Left ventricle myocardium inferior (tissue), 1 donor: ENCODE measurements at regions not wholly inside any gene's neighbourhood (a gene's known extent, or its start where the extent isn't known, plus 50 kb on each side); places are given as distances from the start of the nearest gene placed in this dataset.

Experiments used
- DNase-seq: peaks from one replicate; pipeline ENCODE4 v3.0.0-alpha.2; 2020
- H3K27ac ChIP-seq: fragments of 200-600 bp; replicated peaks from 2 replicates; pipeline ENCODE4 v1.8.0; 2021
- H3K27me3 ChIP-seq: fragments of 200-600 bp; 2 replicates; pipeline ENCODE4 v1.8.0; 2021; ENCODE audit warnings: low read depth
- H3K36me3 ChIP-seq: fragments of 200-600 bp; 2 replicates; pipeline ENCODE4 v1.8.0; 2021
- H3K4me1 ChIP-seq: fragments of 200-600 bp; 2 replicates; pipeline ENCODE4 v1.8.0; 2021
- H3K4me3 ChIP-seq: fragments of 200-600 bp; 2 replicates; pipeline ENCODE4 v1.8.0; 2021; ENCODE audit warnings: mild to moderate bottlenecking, moderate library complexity
- H3K9me3 ChIP-seq: fragments of 200-600 bp; replicated peaks from 2 replicates; pipeline ENCODE4 v1.8.0; 2021
- intact Hi-C: fragments of 100-400 bp; cut with micrococcal nuclease; formaldehyde crosslinking; loops from one replicate; pipeline ENCODE4 v1.11.0; 2022
- TF ChIP-seq, protein P1 (sequence below): fragments of 200-600 bp; IDR thresholded peaks from 2 replicates; pipeline ENCODE4 v1.8.0; 2021; ENCODE audit warnings: antibody characterized with exemption, mild to moderate bottlenecking, borderline replicate concordance
- donor health status: DM: no; HTN: yes; CAD: no; lungs with severe emphysema.

DNA sequence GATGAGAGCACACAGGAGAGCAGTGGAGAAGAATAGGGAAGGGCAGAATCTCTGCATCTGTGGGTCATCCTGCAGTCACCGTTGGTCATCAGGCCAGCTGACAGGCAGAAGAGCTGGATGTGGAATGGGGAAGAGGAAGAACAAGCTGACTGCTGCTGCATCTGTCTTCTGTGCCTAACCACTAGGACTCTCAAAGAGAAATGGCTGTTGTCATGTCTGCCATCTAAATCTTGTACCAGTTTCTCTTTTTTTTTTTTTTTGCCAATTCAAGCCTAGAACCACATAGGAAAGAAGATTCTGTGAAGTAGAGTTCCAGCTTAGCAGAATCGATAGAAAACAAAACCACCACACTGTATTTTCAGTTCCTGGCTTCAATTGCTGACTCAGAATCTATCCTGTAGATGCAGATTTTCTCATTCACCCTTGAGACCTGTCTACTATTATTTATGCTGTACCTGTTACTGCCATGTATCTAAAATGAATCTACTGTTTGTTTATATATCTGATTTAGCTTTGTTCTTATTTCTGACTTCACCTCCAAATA lies 421.9 kb upstream of the PRICKLE1 start:
- no peak overlapping the region for H3K27ac ChIP-seq
- H3K36me3 ChIP-seq, result no peaks in the 10 kb centered on the region
- no peak overlapping the region for H3K4me3 ChIP-seq
- DNase-seq, result no peak
- TF ChIP-seq, protein P1, sequence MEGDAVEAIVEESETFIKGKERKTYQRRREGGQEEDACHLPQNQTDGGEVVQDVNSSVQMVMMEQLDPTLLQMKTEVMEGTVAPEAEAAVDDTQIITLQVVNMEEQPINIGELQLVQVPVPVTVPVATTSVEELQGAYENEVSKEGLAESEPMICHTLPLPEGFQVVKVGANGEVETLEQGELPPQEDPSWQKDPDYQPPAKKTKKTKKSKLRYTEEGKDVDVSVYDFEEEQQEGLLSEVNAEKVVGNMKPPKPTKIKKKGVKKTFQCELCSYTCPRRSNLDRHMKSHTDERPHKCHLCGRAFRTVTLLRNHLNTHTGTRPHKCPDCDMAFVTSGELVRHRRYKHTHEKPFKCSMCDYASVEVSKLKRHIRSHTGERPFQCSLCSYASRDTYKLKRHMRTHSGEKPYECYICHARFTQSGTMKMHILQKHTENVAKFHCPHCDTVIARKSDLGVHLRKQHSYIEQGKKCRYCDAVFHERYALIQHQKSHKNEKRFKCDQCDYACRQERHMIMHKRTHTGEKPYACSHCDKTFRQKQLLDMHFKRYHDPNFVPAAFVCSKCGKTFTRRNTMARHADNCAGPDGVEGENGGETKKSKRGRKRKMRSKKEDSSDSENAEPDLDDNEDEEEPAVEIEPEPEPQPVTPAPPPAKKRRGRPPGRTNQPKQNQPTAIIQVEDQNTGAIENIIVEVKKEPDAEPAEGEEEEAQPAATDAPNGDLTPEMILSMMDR, result no peak
- H3K9me3 ChIP-seq, result peaks cover 7% of the 10 kb centered on the region
- no peaks in the 10 kb centered on the region for H3K27me3 ChIP-seq
- intact Hi-C loops, result no loop called here
- H3K4me1 ChIP-seq, result peaks cover 12% of the 10 kb centered on the region

DNA sequence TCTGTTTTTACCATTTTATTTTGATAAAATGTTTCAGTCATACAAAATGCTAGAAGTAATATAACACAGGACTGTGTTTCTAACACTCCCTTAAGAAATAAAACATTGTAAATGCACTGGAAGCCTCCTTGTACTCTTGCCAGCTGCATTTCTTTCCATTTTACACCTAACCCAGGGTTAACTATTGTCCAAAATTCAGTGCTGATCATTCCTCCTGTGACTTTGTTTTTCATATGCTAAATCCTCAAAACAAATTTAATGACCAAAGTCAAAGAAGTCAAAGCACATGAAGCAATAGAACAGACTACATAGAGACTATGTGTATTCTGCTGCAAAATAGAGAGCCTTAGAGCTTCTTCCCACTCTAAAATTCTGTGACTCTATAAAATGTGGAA lies 420.3 kb upstream of the PRICKLE1 start:
- Histone ChIP-seq H3K4me1 (peaks cover 12% of the 10 kb centered on the region), H3K36me3 (no peaks in the 10 kb centered on the region), H3K27me3 (no peaks in the 10 kb centered on the region), H3K27ac (no peak overlapping the region), H3K9me3 (peaks cover 7% of the 10 kb centered on the region), H3K4me3 (no peak overlapping the region)
- intact Hi-C loops, result no loop called here
- no peak for DNase-seq
- TF ChIP-seq, protein P1, result no peak

DNA sequence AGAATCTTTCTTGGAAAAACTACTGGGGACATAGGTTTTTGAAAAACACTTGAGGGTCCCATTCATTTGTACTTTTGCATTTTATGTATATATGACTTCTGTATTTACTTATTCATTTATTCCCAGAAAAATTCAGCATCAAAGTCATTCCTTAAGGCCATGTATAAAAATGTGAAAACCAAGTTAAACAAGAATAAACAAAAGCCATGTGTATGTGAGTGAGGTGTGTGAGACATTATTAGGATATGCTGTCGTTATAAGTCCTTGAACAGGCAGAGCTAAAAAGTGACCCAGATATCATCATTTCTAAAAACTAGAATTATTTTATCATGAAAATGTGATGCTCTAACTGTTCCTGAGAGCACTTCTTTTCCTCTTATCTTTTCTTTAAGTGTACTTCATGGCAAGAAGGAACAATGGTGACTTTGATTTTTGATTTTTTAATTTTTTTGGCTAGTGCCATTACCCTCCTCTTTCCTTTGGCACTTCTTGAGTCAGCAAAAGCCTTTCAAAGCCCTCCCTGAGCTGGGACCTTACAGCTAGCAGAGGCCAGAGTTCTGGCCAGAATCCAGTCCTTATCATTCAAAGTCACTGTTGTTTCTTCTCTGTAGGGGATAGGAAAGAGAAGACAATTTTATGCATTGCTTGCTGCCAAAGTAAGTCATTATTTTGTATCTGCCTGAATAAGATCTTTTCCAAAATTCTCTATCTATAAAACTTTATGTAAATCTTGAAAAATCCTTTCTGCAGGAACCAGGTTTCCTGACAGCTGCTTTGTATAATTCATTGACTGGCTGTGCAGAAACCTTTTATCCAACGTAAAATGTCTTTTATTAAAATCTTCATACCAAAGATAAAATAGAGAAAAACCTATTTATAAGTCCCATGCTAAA lies 419.7 kb upstream of the PRICKLE1 start:
- H3K9me3 ChIP-seq, result peaks cover 7% of the 10 kb centered on the region
- no peaks in the 10 kb centered on the region for H3K27me3 ChIP-seq
- intact Hi-C loops, result no loop called here
- TF ChIP-seq, protein P1, result no peak
- DNase-seq, result no peak
- H3K4me1 ChIP-seq, result peaks cover 12% of the 10 kb centered on the region
- H3K4me3 ChIP-seq, result no peak overlapping the region
- H3K27ac ChIP-seq, result no peak overlapping the region
- no peaks in the 10 kb centered on the region for H3K36me3 ChIP-seq

DNA sequence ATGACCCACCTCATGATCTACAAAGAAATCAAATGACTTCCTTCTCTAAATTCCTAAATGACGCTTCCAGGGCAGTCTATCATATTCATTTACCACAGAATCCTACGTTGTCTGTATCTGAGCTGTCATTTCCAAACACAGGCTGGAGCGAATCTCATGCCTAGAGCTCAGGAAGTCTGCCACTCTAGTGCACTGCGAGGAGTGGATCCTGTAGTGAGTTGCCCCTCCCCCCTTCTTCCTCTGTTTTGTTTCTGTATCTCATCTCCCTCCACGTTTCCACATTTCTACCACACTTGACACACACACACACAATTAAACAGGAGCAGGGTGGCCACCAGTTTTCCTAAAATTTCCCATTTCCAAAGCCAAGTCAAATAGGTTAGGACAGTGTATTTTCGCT lies 415.4 kb upstream of the PRICKLE1 start:
- no peaks in the 10 kb centered on the region for H3K36me3 ChIP-seq
- DNase-seq, result no peak
- H3K4me3 ChIP-seq, result no peak overlapping the region
- no peaks in the 10 kb centered on the region for H3K9me3 ChIP-seq
- intact Hi-C loops, result no loop called here
- no peaks in the 10 kb centered on the region for H3K27me3 ChIP-seq
- H3K27ac ChIP-seq, result no peak overlapping the region
- H3K4me1 ChIP-seq, result peaks cover 12% of the 10 kb centered on the region
- TF ChIP-seq, protein P1, result no peak

DNA sequence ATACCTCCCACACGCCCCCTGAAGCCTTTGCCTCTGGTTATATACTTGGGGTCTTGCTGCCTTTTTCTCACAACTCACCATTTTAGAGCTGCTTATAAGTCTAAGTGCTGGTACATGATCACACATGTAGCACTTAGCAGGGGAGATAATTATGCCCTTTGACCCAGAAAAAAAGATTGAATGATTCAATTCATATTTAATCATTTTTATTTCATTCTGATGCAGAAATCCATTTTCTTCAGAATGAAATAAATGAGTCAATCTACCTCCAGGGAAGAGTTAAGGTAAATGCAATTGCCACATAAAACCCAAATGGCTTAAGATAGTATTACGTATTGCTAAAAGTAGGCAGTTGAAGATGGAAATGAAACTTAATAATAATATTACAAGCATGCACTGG lies 414.6 kb upstream of the PRICKLE1 start:
- H3K27ac ChIP-seq, result no peak overlapping the region
- DNase-seq, result no peak
- H3K4me1 ChIP-seq, result peaks cover 6% of the 10 kb centered on the region
- no peaks in the 10 kb centered on the region for H3K27me3 ChIP-seq
- no peak overlapping the region for H3K4me3 ChIP-seq
- H3K36me3 ChIP-seq, result no peaks in the 10 kb centered on the region
- intact Hi-C loops, result no loop called here
- TF ChIP-seq, protein P1, result no peak
- no peaks in the 10 kb centered on the region for H3K9me3 ChIP-seq
